ENCODE measurements at regions not wholly inside any gene's neighbourhood (a gene's known extent, or its start where the extent isn't known, plus 50 kb on each side); places are given as distances from the start of the nearest gene placed in this dataset.
"Not testable (repeated sequence)": the region's sequence is repeated elsewhere in the genome, so short reads cannot be mapped to it uniquely, and the experiment has no call there.

GRCh38 chr13:80690208-80690607 is 349.3 kb upstream of the SPRY2 start:
- Mint-ChIP-seq H3K27me3 (ENCODE audit: low read depth in 3 of 3) (peaks cover 0 to 4% (median 4%) of the 10 kb centered on the region in 3 donors), H3K36me3 (peaks cover 6 to 22% (median 20%) of the 10 kb centered on the region in 3 donors), H3K4me1 (no peaks in the 10 kb centered on the region), H3K9me3 (peaks cover 0 to 10% (median 7%) of the 10 kb centered on the region in 6 donors), H3K27ac (no peak overlapping the region), H3K4me3 (no peak overlapping the region)
- no peak for DNase-seq

- no peak overlapping the region for H3K27ac Mint-ChIP-seq
- no peaks in the 10 kb centered on the region for H3K4me1 Mint-ChIP-seq
- peaks cover 6 to 22% (median 20%) of the 10 kb centered on the region in 3 donors for H3K36me3 Mint-ChIP-seq
- DNase-seq: no peak
- H3K9me3 Mint-ChIP-seq: peaks cover 0 to 10% (median 7%) of the 10 kb centered on the region in 6 donors
- H3K27me3 Mint-ChIP-seq (ENCODE audit: low read depth in 3 of 3): peaks cover 0 to 4% (median 4%) of the 10 kb centered on the region in 3 donors
- no peak overlapping the region for H3K4me3 Mint-ChIP-seq
Measured at GRCh38 chr13:80688593-80688992, 347.7 kb upstream of the SPRY2 start.

- Mint-ChIP-seq H3K27ac (no peak overlapping the region), H3K9me3 (peaks cover 0 to 7% (median 6%) of the 10 kb centered on the region in 6 donors), H3K4me1 (no peaks in the 10 kb centered on the region), H3K4me3 (no peak overlapping the region), H3K36me3 (peaks cover 4 to 19% (median 19%) of the 10 kb centered on the region in 3 donors), H3K27me3 (ENCODE audit: low read depth in 3 of 3) (peaks cover 0 to 1% (median 0%) of the 10 kb centered on the region in 3 donors)
- no peak for DNase-seq
Measured at GRCh38 chr13:80685942-80686341, 345.0 kb upstream of the SPRY2 start.

- DNase-seq: no peak
- no peaks in the 10 kb centered on the region for H3K27me3 Mint-ChIP-seq (ENCODE audit: low read depth in 3 of 3)
- H3K9me3 Mint-ChIP-seq: peaks cover 0 to 6% (median under 1%) of the 10 kb centered on the region in 6 donors
- H3K4me1 Mint-ChIP-seq: no peaks in the 10 kb centered on the region
- no peak overlapping the region for H3K27ac Mint-ChIP-seq
- no peak overlapping the region for H3K4me3 Mint-ChIP-seq
- peaks cover 0 to 13% (median 12%) of the 10 kb centered on the region in 3 donors for H3K36me3 Mint-ChIP-seq
Measured at GRCh38 chr13:80684217-80684991, 343.5 kb upstream of the SPRY2 start.

DNA sequence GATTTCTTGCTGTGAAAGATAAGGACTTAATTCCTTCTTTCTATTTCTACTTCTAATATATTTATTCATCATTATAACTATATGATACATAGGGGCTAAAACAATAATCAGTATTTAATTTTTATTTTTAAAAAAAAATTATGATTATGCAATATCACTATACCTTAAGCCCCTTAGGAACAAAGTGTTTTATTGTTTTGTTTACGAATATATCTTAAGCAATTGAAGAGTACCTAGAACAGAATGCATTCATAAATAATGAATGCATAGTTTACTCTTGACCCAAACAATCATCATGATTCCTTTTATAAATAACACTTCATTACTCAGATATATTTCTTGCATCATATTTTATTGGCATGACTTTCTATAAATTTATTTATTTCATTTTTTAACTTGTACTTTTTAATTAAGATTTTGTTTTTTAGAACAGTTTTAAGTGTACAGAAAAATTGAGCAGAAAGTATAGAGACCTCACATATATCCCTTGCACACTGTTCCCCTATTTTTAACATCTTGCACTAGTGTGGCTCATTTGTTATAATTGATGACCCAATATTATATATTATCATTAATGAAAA is 339.9 kb upstream of the SPRY2 start:
- no peak for DNase-seq
- H3K27ac Mint-ChIP-seq: no peak overlapping the region
- H3K4me1 Mint-ChIP-seq: no peaks in the 10 kb centered on the region
- H3K9me3 Mint-ChIP-seq: peaks cover 8 to 24% (median 14%) of the 10 kb centered on the region in 6 donors
- peaks cover 0 to 5% (median 0%) of the 10 kb centered on the region in 3 donors for H3K27me3 Mint-ChIP-seq (ENCODE audit: low read depth in 3 of 3)
- peaks cover 8 to 20% (median 10%) of the 10 kb centered on the region in 3 donors for H3K36me3 Mint-ChIP-seq
- no peak overlapping the region for H3K4me3 Mint-ChIP-seq

- Mint-ChIP-seq H3K4me1 (no peaks in the 10 kb centered on the region), H3K27ac (no peak overlapping the region), H3K27me3 (ENCODE audit: low read depth in 3 of 3) (peaks cover 0 to 5% (median 0%) of the 10 kb centered on the region in 3 donors), H3K36me3 (peaks cover 8 to 20% (median 10%) of the 10 kb centered on the region in 3 donors), H3K9me3 (peaks cover 8 to 24% (median 15%) of the 10 kb centered on the region in 6 donors), H3K4me3 (no peak overlapping the region)
- DNase-seq: no peak
Measured at GRCh38 chr13:80679423-80679822, 338.5 kb upstream of the SPRY2 start.

- Mint-ChIP-seq H3K36me3 (peaks cover 8 to 30% (median 19%) of the 10 kb centered on the region in 3 donors), H3K27me3 (ENCODE audit: low read depth in 3 of 3) (peaks cover 0 to 5% (median 0%) of the 10 kb centered on the region in 3 donors), H3K27ac (no peak overlapping the region), H3K4me1 (no peaks in the 10 kb centered on the region), H3K4me3 (no peak overlapping the region), H3K9me3 (peaks cover 11 to 39% (median 19%) of the 10 kb centered on the region in 6 donors)
- DNase-seq: no peak
Measured at GRCh38 chr13:80677227-80677626, 336.3 kb upstream of the SPRY2 start.

- not testable (repeated sequence) for H3K27me3 Mint-ChIP-seq (ENCODE audit: low read depth in 3 of 3); H3K4me1 Mint-ChIP-seq; DNase-seq; H3K4me3 Mint-ChIP-seq; H3K27ac Mint-ChIP-seq
- Mint-ChIP-seq H3K36me3 (peaks cover 13 to 30% (median 25%) of the 10 kb centered on the region in 3 donors), H3K9me3 (peaks cover 14 to 39% (median 19%) of the 10 kb centered on the region in 6 donors)
Measured at GRCh38 chr13:80675442-80675841, 334.5 kb upstream of the SPRY2 start.

- peaks cover 3 to 25% (median 10%) of the 10 kb centered on the region in 6 donors for H3K9me3 Mint-ChIP-seq
- no peak overlapping the region for H3K4me3 Mint-ChIP-seq
- no peak overlapping the region for H3K27ac Mint-ChIP-seq
- no peaks in the 10 kb centered on the region for H3K4me1 Mint-ChIP-seq
- H3K36me3 Mint-ChIP-seq: peaks cover 9 to 18% (median 10%) of the 10 kb centered on the region in 3 donors
- DNase-seq: no peak
- H3K27me3 Mint-ChIP-seq (ENCODE audit: low read depth in 3 of 3): no peaks in the 10 kb centered on the region
Measured at GRCh38 chr13:80671773-80672172, 330.8 kb upstream of the SPRY2 start.

DNA sequence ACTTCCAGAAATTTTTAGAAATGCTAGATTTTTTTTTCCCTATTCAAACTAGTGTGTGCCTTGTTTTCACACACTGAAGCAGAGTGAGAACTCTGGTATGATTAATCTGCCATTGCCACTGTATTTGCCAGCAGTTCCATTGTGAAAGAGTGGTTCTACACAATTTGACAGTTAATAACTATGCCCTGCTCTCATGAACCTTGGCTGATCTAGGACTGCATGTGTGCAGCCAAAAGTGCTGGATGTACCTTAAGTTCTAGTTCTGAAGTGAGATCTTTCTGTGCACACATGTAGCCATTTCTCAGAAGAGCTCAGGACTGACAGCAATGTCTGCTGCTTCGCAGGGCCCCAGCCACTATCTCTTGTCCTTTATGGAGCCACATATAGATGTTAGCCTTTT is 328.2 kb upstream of the SPRY2 start:
- Mint-ChIP-seq H3K36me3 (peaks cover 5 to 23% (median 9%) of the 10 kb centered on the region in 3 donors), H3K27me3 (ENCODE audit: low read depth in 3 of 3) (peaks cover 0 to 4% (median 0%) of the 10 kb centered on the region in 3 donors), H3K4me1 (peaks cover 13 to 17% of the 10 kb centered on the region in 2 donors), H3K4me3 (no peak overlapping the region), H3K27ac (no peak overlapping the region), H3K9me3 (peaks cover 0 to 18% (median 7%) of the 10 kb centered on the region in 6 donors)
- no peak for DNase-seq

GRCh38 chr13:80668452-80668851 is 327.5 kb upstream of the SPRY2 start:
- no peak overlapping the region for H3K27ac Mint-ChIP-seq
- peaks cover 5 to 22% (median 9%) of the 10 kb centered on the region in 3 donors for H3K36me3 Mint-ChIP-seq
- H3K27me3 Mint-ChIP-seq (ENCODE audit: low read depth in 3 of 3): peaks cover 0 to 4% (median 0%) of the 10 kb centered on the region in 3 donors
- H3K4me3 Mint-ChIP-seq: no peak overlapping the region
- H3K9me3 Mint-ChIP-seq: peaks cover 0 to 15% (median 6%) of the 10 kb centered on the region in 6 donors
- peaks cover 13 to 17% of the 10 kb centered on the region in 2 donors for H3K4me1 Mint-ChIP-seq
- DNase-seq: no peak

GRCh38 chr13:80666782-80667552 is 326.0 kb upstream of the SPRY2 start:
- Mint-ChIP-seq H3K9me3 (peaks cover 0 to 7% (median 3%) of the 10 kb centered on the region in 6 donors), H3K27ac (no peak overlapping the region), H3K4me1 (peaks cover 13 to 17% of the 10 kb centered on the region in 2 donors), H3K36me3 (peaks cover 5 to 12% (median 11%) of the 10 kb centered on the region in 3 donors), H3K4me3 (no peak overlapping the region), H3K27me3 (ENCODE audit: low read depth in 3 of 3) (peaks cover 0 to 4% (median 0%) of the 10 kb centered on the region in 3 donors)
- DNase-seq: no peak

- Mint-ChIP-seq H3K27ac (no peak overlapping the region), H3K4me3 (peak overlapping the region in 1 of 5 donors; percentile 52), H3K36me3 (peaks cover 0 to 11% (median 9%) of the 10 kb centered on the region in 3 donors)
Measured at GRCh38 chr13:80665792-80666333, 324.9 kb upstream of the SPRY2 start.

More at GRCh38 chr13:80665792-80666333, 324.9 kb upstream of the SPRY2 start:
- no peak for DNase-seq
- Mint-ChIP-seq H3K27me3 (ENCODE audit: low read depth in 3 of 3) (peaks cover 0 to 4% (median 0%) of the 10 kb centered on the region in 3 donors), H3K9me3 (peaks cover 0 to 7% (median 1%) of the 10 kb centered on the region in 6 donors), H3K4me1 (peaks cover 13 to 17% of the 10 kb centered on the region in 2 donors)

Measured in immature natural killer cell (primary cell).